ELF-1 (cell line): ENCODE measurements at regions not wholly inside any gene's neighbourhood (a gene's known extent, or its start where the extent isn't known, plus 50 kb on each side); places are given as distances from the start of the nearest gene placed in this dataset.

Source experiments
- DNase-seq: peaks from one replicate; pipeline ENCODE4 v3.0.0-alpha.2; 2016; ENCODE audit warnings: low read depth, low spot score

DNA sequence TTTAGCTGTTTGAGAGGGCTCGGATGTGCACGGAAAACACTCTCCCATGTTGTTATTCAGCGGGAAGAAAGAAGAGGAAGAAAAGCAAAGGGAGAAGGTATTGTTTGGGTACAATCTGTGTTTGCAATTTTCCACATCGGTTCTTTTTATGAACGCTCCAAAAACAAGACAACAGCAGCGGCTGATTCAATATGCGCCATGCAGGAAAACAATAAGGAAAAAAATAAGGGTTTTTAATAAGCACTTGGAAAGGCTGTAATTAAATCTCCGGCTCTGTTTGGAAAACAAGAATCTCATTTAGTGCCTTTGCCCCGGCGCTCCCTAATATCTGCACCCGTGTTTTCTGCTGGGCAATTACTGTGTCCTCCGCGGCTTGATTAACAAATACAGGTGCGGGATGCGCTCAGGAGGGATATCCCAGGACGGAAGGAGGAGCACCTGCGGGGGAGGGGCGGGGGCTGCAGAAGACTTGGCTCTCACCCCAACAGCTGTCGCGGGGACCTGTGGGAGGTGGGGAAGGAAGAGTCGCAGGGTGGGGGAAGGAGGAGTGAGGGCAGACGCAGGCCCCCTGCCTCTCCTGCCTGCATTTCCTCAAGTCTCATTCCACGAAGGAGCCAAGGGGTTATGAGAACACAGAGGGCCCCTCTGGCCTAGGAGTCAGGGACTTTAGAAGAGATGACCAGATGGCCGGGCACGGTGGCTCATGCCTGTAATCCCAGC, 181.5 kb upstream of the PODXL start:
- DNase-seq = no peak

DNA sequence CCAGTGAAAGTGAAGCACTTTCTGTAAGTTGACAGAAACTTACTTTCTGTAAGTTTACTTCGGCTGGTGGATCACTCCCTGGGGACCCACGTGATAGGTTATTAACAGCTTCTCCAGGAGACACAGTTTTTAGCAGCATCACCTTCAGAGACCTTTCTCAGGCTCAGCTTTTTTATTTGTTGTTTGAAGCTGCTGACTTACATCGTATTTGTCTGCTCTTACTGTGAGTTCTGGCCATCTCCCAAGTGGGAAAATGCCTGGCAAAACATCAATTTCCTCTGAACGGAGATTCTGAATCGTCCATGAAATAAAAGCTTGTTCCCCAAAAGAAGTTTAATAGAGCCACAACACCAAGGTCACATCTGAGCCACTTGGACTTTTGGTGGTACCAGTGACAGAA, 178.7 kb upstream of the PODXL start:
- DNase-seq = no peak

DNA sequence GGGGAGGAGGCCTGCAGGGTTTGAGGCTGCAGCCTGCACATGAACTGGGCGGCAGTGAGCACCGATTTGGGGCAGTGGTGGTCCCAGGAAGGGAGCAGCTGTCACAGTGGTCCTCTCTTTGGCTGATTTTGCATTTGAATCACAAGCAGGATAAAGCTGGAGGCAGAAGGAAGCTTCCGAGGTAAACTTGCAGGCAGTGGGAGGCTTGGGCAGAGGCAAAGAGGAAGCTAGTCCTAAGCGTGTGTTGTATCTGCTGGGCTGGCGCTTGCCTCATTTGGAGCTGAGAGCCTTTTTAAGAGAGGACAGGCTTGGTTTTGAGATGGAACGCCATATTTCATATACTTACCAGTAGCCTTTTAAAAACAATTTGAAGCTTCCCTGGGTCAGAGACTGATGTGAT, 177.2 kb upstream of the PODXL start:
- no peak for DNase-seq

DNA sequence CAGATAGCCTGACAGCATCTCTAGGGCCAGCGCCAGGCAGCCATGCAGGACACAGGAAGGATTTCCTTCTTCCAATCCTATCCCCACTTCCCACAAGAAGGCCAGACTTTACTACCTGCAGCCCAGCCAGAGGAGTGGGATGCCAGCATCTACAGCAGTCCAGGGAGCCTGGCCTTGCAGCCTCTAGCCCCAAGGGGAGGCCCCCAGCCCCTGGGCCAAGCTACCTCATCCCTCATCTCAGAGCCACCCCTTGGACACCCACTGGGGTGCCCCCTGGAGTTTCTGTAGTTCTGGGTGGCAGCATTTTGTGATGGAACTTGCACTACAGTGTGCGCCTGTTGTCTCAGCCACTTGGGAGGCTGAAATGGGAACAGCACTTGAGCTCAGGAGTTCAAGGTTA, 170.8 kb upstream of the PODXL start:
- DNase-seq = no peak

DNA sequence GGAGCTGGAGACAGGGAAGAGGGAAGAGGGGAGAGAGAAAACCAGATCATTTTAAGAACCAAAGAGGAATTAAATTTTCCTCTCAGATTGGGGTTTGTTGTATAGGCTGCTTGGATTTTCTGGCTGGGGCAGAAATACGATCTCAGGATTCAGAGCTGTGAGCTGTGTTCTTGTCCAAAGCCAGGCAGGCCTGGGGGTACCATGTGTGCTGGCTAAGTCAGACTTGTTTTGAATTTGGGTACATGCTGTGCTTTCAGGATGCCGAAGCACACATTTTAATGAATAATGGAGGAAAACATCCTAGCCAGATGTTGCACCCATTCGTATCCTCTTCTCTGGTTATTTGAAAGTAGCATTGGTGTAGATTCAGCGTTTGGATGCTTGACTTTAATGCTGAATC, 170.3 kb upstream of the PODXL start:
- DNase-seq = no peak

DNA sequence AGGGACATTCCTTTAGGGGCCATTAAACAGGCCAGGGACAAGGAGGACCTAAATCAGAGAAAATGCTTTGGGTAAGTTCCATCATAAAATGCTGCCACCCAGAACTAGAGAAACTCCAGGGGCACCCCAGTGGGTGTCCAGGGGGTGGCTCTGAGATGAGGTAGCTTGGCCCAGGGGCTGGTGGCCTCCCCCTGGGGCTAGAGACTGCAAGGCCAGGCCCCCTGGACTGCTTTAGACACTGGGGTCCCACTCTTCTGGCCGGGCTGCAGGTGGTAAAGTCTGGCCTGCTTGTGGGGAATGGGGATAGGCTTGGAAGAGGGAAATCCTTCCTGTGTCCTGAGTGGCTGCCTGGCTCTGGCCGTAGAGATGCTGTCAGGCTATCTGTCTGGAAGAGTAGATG, 169.6 kb upstream of the PODXL start:
- DNase-seq = no peak

DNA sequence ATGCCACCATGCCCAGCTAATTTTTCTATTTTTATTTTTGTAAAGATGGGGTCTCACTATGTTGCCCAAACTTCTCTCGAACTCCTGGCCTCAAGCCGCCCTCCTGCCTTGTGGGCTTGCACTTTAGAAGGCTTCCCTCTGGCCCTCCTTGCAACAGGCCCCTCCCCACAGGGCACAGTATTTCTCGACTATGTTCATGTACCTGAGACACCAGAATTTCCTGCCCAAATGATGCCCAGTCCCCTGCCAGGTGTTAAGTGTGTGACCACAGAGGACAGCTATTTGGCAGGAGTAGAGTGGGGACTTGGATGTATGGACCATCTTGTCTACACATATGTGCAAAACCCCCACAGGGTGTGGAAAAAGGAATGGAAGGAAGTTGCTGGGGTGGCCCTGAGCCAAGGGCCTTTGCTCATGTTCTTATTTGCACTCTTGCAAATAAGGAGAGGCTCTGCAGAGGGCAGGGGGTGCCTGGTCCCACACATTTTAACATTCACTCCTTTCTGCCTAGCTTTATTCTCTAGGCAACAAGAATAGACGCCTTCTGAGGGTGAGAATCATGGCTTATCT, 168.4 kb upstream of the PODXL start:
- no peak for DNase-seq

DNA sequence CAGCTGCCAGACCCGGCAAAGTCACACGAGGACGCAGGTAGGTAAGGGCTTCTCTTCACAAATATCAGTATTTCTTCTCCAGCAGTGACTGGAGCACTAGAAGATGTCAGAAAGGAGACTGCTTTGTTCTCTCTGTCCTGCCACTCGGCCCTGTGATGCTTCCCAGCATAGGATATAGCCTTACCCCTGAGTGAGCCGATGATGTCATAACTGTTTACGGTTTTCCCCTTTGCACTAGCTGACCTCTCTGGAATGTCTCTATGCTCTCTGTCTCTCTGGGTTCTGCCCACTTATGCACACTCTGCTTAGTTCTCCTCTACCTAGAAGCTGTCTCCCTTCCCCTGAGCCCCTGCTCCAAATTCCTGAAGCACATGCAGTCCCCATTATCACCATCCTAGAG, 167.5 kb upstream of the PODXL start:
- peak; percentile 71 for DNase-seq

DNA sequence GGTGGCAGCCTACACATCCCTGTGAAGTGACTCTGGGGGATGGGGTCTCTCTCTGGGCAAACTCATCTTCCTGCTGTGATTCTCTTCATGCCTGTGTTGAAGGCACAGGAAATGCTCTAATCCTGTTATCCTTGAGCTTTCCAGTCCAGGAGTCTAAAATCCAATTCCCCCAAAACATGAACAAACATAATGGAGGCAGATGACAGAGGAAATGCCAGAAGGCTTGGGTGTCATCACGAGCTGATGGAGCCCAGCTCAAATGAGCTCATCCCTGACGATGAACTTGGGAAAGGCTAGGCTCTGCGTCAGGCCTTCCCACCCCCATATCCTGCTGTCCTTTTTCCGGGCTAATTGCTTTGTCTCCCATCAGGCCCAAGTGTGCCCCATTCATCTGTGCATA, 165.9 kb upstream of the PODXL start:
- DNase-seq = no peak

DNA sequence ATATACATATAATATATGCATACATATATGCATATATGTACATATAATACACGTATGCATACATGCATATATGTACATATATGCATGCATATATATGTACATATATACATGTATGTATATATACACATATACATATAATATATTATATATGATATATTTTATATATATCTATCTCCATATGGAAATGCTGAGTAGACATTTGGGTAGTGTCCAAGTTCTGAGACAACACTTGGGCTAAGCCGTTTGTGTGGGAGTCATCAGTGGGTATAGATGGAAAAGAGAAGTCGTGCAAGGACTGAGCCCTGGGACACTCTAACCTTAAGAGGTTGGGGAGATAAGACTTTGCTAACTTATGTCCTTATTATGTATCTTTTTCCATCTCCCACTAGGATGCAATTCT, 165.2 kb upstream of the PODXL start:
- DNase-seq = no peak

DNA sequence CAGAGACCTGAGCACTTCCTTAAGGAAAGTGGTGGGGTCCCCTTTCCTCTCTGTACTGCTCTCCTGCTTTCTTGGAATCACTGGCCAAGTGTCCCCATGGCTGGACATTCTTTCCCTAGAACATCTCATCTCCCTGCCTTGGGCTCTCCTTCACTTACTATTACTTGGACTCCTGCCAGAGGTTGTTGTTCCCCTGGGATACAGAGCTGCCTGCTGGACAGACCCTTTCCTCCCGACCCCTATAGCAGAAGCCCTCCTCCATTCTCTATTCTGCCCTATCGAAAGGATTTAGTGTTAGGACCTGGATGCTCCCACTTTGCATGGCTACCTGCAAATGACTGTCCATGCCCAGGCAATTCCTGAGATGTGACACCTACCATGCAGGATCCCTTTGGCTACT, 164.3 kb upstream of the PODXL start:
- DNase-seq = no peak

DNA sequence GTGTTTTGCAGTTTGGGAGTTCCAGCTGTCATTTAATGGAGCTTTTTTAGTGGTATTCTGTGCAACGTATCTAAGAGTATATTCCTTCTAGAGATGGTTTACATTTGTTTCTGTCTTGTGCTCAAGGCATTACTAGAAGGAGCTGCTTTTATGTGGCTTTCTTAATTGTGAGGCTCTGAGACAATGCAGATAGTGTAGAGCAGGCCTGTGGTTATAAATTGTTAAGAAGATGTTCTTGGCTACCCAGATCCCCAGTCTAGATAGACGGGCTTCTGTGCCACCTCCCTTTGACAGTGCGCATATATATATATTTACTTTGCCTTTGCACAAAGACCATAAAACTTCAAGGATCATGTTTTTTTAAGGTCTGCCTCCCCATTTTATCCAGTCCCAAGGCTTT, 160.8 kb upstream of the PODXL start:
- no peak for DNase-seq

DNA sequence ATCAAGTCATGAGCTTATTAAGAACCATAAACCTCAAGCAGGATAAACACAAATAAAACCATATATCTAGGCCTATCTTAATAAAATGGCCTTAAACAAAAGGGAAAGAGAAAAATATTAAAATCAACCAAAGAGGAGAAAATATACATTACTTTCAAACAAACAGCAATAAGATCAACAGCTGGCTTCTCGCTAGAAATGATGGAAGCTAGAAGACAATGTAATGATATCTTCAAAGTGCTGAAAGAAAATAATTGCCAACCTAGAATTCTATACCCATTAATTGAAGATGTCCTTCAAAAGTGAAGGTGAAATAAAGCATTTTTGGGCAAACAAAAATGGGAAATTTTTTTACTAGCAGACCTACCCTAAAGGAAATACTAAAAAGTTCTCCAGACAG, 142.9 kb upstream of the PODXL start:
- DNase-seq = no peak

DNA sequence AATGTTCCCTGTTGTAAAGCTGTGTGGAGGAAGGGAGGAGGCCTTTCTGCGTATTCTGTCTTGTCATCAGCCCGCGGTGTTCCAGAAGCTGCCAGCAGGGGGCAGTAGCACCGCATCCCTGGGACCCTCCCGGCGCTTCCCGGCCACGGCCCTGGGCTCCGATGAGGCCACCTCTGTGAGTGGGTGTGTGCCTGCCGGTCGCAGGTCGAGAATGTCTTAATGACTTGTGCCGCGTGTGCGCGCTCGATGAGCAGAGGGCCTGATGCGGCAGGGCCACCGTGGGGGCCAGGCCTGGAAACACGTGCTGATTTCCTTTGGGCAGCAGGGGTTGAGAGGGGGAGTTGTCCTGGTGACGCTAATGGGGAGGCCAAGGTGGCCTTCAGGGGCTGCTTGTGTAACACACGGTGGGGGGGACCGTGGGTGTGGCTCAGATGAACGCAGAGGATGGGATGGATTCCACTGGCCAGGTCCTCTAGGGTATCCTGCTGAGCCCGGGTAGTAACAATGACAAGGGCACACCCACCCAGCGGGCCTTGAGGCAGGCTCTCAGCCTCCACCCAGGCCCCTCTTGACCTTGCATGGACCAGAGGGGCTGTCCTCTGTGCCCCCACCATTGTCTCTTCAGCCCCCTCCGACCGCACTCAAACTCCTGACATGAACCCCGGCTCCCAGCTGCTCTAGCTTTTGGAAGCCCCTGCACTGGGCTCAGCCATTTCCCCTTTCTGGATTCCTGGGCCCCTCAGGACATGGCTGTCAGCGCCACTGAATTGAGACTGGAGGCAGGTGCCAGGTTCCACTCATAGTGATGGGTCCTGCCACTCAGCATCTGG, 135.9 kb upstream of the PODXL start:
- DNase-seq = peak; percentile 89

DNA sequence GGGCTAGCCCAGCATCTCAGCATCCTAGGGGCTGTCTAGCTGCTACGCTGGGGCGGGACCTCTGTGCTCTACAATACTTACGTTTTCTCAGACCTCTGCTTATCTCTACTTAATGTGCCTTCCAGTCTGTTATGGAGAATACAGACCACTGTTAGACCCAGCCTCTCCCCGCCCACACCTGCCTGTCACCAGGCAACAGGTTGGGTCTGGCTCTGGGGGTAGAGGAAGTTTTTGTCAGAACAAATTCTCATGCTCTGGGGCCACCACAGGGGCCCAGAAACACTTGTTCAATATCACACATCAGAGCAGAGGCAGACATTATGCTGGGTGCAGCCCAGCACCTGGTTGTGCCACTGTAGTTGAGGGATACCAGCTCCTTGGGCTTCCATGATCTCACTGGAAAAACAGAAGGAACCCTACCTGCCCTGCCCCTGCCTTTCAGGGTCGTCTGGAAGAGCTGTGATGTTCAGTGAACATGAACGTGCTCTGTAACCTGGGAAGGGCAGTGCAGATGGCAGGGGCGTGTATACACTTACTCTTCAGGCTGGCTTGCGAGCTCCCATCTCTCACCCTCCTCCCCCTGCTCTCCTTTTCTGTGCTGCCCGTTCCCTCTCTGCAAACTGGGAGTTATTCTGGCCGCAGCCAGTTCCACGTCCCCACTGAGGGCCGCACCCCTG, 135.2 kb upstream of the PODXL start:
- no peak for DNase-seq

DNA sequence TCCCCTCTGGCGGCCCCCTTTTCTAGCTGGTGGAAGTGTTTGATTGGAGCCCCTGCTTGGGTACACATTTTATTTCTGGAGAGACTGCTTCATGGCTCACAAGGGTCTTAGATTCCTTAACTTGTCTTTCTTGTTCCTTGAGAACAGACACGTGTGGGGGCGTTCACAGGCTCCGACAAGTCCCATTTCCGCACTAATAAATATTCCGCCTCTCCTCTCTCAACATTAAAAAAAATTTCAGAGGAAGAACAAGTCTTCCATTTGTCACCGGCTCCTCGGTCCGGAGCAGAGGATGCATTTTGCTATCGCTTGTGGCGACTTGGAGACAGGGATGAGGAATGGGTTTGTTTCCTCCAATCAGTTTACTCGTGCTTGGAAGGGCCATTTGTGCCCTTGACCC, 134.0 kb upstream of the PODXL start:
- DNase-seq = no peak

DNA sequence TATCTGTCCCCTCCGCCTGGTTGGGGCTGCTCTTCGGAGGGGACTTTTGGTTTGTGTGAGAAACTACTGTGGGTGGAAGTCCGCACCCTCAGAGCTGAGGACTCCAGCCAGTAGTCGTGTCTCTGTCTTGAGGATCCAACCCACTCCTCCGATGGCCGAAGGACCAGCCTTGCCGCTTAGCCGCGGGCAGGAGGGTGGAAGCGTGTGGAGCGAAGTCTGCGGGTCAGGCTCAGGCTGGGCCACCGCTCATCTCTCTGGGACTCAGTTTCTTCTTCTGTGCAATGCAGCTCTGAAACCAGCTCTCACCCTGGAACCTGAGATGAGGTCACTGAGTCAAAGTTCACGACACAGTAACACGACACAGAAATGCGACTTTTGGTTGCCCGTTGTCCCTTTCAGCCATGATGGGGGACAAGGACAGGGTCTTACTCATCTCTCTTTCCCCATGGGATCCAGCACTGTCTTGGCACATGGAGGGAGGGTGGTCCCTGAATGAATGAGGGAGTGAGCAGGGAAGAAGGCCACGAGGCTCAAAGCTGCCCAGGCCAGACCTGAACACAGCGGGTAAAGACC, 133.3 kb upstream of the PODXL start:
- DNase-seq = no peak

DNA sequence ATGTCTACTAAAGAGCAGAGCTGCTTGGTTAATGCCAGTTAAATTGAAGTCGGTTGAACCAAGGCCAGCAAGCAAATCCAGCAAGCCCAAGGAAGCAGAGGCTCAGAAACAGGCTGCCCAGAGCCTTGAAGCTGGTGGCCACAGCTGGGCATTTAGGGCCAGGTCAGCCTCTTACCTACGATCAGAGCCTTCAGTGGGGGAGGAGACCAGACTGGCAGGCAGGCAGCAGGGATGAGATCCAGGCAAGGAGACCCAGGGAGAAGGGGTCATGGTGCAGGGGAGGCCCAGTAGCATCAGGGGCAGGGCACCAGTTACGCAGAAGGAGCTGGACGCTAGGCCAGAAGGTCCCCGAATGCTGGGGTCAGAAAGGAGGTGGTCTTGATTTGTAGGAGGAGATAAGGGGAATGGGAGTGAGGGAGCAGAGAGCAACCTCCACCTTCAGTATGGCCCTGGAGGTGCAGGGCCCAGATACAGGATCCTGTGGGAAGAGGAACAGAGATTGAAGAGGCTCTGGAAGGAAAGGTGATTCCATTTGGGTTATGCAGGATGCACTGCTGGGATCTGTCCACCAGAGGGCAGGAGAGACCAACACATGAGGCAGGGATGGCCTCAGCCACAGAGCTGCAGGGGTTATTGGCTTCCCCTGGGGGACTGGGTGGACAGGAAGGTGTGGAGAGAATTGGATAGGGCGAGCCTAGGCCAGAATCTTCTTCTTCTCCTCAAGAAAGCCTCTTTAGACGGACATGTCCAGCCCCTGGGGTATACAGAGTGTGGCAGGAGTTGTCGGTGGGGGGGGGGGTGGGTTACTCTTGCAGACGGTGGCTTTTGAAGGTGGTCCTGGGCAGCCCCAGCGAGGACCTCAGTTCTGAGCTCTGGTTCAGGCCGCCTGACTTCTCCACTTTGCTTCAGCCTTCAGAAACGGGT, 132.6 kb upstream of the PODXL start:
- peak; percentile 89 for DNase-seq

DNA sequence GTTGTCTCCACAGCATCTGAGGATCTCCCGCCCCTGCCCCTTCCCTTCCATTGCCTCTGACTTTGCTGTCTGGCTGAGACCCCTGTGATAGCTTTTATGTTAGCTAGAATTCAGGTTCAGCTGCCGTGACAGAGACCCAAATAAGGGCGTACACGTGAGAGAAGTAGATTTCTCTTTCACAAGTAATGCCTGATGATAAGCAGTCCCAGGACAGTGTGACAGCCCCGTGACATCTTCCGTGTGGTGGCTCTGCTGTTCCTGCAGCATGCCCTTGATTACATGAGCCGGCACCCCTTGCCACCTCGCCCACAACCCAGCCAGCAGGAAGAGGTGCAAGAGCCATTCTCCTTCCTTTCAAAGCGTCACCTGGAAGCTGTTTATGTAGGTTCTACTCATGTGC, 130.9 kb upstream of the PODXL start:
- DNase-seq = no peak

DNA sequence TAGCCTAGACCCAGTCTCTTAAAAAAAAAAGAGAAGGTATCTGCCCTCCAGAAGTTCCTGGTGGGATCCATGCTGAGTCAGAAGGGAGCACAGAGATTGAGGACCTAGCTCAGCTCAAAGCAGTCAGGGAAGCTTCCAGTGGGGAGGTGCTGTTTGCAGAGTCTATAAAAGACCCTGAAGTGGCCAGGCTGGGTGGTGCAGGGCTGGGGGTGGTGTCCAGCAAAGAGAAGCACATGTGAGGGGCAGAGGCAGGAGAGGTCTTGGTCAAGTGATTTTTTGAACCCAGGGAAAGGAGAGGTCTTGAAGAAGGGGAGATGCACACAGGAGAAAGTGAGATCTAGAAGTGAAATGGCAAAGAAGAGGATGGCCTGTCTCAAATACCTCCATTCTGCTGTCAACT, 130.4 kb upstream of the PODXL start:
- DNase-seq = no peak

DNA sequence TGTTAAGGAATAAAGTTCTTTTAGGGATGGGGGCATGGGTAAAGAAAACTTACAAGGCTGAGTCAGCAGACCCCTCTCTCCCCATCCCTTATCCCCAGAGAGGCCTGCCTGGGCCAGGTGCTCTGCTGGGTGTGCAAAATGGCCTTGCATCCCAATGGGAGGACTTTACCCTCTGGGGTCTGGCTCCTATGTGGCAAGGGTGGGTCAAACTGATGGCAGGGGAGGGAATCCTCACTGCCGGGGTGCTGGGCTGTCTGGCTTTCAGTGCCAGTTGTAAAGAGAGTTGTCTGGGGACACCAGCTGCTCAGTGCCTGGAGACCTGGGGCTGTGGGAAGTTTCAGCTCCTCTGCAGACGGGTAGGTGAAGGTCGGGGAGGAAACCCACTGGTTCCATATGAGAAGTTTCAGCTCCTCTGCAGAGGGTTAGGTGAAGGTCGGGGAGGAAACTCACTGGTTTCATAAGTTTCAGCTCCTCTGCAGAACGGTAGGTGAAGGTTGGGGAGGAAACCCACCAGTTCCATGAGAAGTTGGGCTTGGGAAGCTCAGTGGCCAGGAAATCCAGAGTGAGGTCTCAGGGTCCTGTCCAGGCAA, 127.2 kb upstream of the PODXL start:
- no peak for DNase-seq
